NCI-H2107 treated with DMSO at 0.1 percent for 48 hours (cell line): ENCODE measurements at regions not wholly inside any gene's neighbourhood (a gene's known extent, or its start where the extent isn't known, plus 50 kb on each side); places are given as distances from the start of the nearest gene placed in this dataset.

Experiments
- DNase-seq: peaks from one replicate; lab custom pipeline; 2025; ENCODE audit not compliant: unreplicated experiment; lab: John Stamatoyannopoulos, UW

DNA sequence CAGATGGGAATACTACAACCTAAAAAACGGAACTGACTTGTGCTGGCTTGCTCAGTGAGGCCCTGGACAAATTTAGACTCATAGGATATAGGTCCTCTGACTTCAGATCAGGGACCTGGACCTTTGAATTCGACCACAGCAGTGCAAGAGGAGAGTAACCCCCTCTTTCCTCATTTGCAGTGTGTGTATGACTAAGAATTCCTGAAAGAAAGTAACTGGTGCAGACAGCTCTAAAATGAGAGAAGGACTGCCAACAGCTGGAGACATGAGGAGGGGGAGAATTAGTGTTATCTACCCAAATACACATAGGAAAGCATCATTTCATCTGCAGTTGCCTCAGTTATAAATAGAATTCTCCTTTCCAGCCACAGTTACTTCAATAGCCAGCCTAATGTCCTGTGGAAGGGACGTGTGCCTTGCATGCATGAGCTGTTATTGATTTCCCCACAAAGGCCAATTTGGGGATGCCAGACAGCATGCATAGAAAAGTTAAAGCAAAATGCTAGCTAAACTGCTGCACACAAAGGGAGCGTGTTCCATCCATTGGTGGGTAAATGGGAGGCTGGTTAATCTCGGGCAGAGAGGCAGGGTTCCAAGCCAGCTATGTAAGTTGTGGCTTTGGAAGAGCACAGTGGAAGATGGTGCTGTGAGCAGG is 442.7 kb downstream of the CDK5RAP2 start:
- DNase-seq: no peak

DNA sequence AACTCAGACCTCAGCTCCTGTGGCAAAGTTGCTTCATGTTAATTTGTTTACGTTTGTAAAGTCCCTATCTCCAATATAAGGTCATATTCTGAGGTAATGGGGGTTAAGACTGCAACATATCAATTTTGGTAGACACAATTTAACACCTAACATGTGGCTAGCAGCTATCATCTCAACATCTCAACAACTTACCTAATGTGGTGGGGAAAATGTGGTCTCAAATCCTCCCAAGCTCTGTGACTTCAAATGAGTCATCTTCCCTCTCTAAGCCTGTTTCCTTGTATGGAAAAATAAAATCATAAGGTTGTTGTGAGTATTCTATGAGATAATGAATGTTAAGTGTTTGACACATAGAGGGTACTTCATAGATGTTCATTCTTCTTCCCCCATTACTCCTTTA is 443.3 kb downstream of the CDK5RAP2 start:
- DNase-seq: no peak

DNA sequence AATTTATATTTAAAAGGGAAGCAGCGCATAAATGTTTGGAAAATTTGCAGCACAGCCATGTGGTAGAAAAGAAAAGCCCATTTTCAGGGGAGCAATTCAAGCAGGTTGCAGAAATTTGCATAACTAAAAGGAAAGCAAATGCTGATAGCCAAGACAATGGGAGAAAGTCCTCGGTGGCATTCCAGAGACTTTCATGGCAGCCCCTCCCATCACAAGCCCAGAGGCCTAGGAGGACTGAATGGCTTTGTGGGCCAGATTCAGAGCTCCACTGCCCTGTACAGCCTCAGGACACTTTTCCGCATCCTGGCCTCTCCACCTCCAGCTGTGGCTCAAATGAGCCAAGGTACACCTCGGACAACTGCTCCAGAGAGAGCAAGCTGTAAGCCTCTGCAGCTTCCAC is 462.9 kb downstream of the CDK5RAP2 start:
- DNase-seq: no peak

DNA sequence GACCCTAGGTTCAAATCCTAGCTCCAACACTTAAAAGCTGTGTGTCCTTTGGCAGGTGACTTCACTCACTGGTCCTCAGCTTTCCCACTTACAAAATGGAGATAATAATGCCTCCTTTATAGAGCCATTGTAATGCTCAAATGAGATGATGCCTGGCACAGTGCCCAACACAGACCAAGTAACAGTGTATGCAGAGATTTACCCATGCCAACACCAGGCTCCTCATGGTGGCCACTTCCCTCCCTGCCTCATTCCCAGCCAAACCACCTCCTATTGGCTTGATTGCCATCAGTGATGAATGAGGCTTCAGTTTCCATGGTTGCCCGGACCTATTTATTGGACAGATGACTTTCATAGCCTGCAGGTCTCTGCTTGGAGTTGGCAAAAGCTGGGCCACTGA is 469.4 kb downstream of the CDK5RAP2 start:
- DNase-seq: no peak

DNA sequence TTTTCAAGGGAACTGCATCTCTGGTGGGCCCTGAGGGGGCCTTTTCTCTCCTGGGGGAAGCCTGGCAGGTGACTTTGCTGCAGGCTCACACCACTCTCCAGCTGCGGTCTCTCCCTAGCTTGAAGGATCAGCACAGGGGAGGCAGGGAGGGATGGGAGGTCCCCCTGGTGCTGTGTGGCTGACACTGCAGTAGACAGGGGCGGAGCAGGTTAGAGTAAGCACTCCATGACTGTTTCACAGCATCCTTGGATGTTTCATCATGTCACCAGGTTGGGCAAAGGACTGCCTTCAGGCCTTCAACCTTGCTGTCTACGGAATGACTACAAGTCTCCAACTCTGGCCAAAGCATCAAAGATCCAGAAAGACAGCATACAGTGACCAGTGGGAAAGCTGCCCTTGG is 470.7 kb downstream of the CDK5RAP2 start:
- DNase-seq: peak; percentile 4

DNA sequence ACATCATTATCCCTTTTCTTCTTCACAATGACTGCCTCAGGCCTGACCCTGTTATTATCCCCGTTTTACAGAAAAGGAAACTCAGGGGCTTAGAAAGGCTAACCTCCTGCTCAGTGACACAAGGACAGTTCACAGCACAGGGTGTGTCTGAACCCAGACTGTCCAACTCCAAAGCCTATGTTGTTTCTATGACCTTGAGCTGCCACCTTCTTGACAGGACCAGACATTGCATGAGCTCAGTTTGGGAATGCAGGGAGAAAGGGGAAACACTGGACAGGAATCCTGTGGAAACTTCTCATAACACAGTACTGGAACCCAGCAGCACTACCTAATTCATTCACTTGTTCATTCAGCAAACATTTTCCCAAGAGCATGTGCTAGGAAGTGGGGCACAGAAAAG is 472.8 kb downstream of the CDK5RAP2 start:
- no peak for DNase-seq

DNA sequence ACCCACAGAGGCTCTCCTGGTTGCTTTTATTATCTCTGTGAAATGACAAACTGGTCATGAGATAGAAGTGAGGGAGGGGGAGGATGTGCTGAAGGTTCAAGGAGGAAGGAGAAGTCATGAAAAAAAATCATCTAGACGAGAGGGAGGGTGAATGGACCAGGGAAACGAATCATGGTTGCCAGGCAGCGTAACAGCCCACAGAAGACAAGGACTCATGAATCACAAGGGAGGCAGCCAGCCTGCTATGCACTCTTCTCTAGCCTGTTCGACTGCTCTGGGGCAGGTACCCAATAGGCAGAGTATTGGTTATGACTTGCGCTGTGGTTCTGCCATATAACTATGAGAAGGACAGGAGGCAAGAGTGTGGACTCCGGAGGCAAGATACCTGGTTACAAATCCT is 475.2 kb downstream of the CDK5RAP2 start:
- no peak for DNase-seq

DNA sequence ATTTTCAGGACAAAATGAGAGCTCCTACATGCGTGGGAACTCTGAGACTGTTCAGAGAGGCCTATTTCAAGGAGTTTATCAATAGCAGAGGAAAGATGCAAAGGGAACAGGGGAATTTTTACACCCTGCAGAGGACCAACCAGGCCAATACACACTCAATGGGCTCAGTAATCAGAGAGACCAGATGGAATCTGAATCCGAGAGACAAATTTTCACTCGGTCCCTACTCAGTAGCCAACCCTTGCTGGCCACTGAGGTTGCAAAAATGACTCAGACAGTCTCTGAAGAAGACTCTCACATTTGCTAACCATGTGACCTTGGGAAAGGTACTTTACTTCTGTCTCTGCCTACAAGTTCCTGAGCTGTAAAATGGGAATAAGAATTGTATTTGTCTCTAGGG is 479.4 kb downstream of the CDK5RAP2 start:
- no peak for DNase-seq

DNA sequence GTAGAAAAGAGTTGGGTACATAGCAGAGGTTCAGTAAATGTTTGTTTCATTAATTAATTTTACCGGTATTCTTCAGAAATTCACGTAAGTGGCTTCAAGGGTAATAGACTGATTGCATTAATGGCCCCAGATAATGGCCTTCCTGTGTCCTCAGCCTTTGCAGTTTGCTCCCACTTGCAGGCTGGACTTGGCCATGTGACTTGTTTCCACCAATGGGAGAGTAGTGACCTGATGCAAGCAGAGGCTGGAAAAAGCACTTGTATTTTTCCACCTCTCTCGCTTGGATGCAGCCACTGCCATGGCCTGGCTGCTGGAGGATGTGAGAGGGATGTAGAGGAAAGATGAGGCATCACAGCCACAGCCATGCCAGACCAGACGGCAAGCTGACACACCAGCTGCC is 480.9 kb downstream of the CDK5RAP2 start:
- DNase-seq: no peak

DNA sequence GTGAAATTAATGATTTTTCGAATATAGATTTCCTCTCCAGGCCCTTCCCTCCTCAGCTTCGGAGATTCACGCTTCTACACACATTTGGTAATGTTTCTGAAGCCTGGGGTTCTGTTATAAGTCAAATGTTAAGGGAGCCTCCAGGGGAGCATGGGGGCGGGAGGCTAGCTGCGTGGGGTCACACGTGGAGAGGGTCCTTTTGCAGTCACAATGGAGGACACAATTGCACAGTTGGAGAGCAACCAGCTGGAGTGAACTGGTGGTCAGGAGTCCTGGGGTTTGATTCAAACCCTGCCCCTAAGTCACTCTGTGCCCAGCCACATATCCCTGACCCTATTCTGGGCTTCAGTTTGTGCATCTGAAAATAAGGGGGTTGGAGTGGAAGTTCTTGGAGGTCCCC is 481.4 kb downstream of the CDK5RAP2 start:
- no peak for DNase-seq

DNA sequence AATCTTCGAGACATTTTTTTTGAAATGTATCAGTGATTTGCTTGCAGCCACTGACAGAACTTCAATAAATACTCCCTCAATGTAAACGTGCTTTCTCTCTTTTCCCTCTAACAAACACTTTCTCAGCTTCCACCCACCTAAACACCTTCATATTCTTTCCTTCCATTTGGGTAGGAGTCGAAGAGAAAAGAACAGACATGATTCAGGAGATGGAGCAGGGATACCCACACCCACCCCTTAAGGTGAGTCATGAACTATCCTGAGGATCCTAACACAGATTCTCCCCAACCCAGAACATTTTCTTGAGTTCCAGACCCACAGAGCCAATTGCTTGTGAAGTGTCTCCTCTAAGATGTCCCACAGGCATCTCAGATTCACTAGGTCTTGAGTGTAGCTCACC is 488.8 kb downstream of the CDK5RAP2 start:
- DNase-seq: no peak

DNA sequence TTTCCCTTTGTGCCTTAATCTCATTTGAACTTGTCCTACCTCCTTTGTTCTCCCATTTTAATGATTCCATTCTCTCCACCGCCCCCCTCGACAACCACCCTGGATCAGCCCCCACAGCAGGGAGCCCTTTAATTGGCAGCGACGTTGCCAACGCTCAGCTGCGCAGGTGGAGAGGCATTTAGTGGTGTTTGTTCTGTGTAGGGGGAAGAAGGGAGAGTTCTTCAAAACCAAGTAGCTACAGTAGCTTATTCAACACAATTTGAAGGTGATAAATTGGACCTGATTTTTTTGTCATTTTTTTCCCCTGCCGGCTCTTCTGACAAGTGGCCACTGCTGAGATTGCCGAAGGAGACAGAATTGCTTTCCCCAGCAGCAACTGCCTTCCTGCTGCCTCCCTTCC is 499.1 kb downstream of the CDK5RAP2 start:
- peak; percentile 59 for DNase-seq

DNA sequence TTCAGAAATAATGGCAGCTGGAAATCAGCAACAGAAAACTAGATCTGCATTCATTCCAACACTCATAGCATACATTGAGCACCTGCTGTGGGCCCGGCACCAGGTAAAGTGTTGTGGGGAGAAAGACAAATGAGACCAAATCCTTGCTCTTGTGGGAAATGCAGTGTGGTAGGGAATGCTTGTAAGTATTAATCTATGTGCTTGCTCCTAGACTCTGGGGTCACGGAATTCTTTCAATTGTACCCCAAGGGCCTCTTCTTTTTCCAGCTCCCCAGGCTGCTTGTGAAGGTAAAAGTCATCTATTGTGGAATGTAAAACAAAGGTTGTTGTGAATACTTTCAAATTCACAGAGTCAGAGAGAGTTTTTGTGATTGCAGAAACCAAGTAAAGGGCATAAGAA is 501.9 kb downstream of the CDK5RAP2 start:
- no peak for DNase-seq

DNA sequence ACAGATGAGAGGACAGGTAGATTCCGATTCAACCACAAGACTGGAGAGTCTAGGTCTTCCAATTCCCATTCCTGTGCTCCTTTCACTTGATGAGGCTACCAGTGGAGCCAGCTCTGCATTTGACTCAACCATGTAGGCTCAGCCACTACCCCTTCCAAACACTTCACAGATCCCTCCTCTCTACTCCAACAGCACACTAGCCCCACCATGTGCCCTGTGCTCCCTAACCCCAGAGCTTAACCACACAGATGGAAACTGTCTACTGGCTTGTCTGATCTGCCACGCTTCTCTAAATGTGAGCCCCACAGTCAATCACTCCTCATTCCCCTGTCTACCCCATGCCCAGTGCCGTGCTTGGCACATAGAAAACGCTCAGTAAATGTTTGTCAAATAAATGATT is 508.2 kb downstream of the CDK5RAP2 start:
- DNase-seq: no peak

DNA sequence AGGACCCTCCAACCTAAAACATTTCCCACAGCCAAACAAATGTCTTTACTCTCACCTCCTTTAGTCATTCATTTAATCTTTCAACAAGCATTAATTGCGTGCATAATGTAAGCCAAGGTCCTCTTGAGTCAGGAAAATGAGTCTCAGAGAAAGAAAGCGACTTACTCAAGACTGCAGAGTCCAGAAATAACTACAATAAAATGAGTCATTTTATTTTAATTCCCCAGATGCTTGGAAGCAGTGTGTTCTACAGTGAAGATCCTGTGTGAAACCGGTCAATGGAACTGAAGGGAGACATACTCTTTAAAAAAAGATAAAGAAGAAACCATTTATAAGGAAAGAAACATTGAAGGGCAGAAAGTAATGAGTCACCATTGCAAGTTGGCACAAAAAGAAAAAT is 513.7 kb downstream of the CDK5RAP2 start:
- no peak for DNase-seq

DNA sequence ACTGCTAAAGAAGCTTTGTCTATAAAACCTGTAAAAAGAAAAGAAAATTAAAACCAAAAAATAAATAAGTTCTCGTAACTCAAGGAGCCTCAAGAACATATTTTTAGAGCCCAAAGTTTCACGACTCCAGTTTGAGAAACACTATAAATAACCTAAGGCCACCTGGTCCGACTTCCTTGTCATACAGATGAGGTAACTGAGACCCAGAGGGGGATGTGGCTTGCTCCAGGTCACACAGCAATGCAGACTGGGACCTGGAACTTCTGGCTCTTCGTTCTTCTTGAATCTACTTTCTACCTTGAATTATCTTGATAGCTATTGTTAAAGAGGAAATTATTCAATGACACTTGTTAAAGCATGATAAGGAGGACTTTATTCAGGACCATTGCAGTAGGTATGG is 514.8 kb downstream of the CDK5RAP2 start:
- DNase-seq: no peak

DNA sequence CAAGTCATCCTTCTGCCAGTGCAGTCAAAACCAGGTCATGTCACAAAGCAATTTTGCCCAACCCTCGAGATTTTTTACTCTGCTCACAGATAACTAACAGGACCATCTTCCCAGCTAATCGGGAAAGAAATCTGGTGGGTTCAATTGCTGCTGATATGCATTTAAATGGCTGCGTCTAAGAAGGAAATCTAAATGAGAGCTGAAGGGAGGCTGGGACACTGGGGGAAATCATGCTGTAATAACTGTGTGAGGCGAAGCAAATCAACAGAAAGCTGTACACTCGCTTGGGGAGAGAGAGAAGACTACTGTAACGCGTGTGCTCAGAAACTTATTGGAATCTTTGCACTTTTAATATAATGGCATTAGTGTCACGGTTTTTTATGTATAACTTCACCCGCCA is 535.0 kb downstream of the CDK5RAP2 start:
- no peak for DNase-seq

DNA sequence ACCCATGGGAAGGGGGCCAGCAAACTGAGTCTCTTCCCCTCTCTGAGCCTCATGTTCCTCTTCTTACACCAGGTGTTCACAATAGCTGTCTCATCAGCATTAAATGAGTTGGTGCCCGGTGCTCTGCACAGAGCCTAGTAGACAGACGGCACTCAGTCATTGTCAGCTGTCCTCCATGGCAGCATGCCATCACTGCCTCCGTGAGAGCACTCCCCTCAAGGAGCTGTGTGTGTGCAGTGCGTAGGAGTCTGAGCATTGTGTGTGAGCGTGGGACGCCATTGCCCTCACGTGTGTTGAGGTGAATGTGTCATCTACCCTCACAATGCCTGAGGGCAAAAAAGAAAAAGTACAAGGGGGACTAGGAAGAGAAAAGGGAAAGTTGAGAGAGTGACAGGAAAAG is 536.5 kb downstream of the CDK5RAP2 start:
- no peak for DNase-seq

DNA sequence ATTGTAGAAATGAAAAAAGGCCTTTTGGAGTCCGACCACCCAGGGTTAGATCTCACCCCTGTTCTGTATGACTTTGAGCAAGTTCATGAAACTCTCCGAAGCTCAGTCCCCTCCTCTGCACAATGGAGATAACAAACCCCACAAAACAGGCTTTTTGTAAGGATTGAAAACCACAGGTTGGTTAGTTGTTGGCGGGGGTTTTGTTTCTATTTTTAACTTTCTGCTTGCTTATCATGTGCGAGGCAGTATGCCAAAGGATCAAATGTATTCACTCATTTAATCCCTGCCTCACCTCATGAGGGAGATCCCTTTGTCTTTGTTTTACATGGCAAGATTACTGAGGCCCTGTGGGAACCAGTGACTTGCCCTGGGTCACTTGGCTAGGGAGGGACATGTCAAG is 539.1 kb downstream of the CDK5RAP2 start:
- no peak for DNase-seq

DNA sequence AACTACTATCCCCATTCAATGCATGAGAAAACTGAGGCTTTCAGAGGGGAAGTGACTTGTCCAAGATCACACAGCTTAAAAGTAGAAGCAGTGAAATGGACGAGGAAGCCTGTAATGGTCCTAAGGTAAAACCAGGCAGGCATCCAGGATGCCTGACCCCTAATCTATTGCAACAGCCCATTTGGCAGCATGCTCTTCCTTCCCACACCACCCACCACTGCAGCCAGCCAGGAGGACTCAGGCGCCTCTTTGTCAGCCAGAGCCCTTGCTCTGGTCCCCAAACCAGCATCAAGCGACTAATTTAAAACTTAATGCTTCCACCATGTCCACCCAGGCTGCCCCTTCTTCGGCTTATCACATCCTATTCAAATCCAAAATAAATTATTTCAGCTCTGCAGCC is 541.6 kb downstream of the CDK5RAP2 start:
- no peak for DNase-seq

DNA sequence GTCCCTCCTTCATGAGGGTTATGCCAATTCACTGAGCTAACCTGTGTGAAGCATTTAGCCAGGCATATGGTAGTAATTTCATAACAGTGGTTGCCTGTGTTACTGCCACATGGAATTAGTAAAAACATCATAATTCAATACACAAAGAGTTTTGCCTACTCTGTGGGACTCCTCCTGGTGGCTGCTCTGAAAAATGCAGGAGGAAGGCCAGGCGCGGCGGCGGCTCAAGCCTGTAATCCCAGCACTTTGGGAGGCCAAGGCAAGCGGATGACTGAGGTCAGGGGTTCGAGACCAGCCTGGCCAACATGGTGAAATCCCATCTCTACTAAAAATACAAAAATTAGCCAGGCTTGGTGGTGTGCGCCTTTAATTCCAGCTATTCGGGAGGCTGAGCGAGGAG is 547.3 kb downstream of the CDK5RAP2 start:
- no peak for DNase-seq

DNA sequence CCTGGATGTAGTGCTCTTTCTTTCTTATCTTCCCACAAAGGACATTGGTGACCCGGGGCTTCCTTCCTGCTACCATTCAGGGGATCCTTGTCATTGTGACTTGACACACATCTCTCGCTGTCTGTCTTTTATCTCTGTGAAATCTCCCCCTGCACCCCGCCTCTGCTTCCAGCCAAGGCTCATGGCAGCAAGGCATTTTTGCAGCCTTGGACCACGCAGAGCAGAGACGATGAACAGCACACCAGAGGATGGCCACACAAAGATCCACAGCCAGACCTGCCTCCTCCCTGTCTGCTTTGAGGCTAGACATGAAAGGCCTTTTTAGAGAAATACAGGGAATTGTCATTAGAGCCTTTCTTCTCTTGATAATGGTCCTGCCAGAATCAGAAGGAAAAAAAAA is 549.1 kb downstream of the CDK5RAP2 start:
- DNase-seq: no peak

DNA sequence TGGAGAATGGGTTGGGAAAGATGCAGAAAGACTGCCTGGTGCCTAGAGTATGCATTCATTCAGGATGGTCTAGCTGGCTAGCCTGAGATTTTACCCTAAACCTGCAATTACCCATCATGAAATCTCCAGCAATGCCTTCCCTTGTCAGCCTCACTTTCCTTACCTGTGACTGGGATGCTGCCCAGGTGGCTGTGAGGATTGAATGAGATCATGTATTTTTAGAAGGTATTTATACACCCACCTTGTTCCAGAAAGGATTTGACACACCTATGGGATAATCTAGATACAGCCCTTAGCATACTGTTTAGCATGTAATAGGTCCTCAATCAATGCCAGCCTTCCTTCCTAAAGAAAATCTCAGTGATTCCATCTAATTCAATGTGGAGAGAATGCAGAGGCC is 561.4 kb downstream of the CDK5RAP2 start:
- DNase-seq: no peak

DNA sequence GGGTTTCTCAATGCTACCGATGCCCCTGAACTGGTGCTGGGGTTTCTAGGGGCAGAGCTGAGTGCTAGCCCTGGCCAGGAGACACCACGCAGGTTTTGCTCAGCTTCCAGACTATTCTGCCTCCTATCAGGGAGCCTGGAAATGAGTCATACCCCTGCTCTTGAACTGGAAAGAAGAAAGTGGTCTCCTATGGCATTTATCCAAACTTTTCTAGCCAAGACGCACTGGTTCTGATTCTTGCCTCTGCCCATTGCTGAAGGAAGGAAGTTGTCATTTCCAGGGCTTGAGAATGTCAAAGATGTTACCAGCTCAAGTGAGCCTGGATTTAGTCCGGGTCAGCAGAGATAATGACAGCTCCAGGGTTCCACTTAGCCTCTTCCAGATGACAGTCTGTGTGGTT is 561.9 kb downstream of the CDK5RAP2 start:
- DNase-seq: no peak
